ENCODE measurements at regions not wholly inside any gene's neighbourhood (a gene's known extent, or its start where the extent isn't known, plus 50 kb on each side); places are given as distances from the start of the nearest gene placed in this dataset.

DNA sequence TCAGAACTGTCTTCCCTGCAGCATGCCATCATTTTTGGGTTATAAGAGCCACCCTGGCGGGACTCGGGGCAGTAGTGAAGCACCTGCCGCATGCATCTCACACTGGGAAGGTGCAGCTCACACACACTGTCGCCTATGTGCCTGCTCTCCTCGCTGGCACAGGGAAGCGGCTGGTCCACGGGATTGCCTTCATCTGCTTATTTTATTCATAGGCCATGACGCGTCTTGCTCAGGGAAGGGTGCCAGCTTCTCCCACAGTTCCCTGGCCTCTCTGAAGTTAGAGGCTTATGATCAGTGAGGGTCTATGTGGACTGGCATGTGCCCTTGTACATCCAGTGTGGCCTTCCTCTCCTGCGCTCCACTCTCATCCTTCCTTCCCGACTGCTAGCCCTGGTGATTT, 150.0 kb downstream of the KLF12 start:
- H3K4me3 ChIP-seq (ENCODE audit: insufficient read length, low read depth): no peak overlapping the region
- no peaks in the 10 kb centered on the region for H3K4me1 ChIP-seq (ENCODE audit: insufficient read depth, insufficient read length)
- no peaks in the 10 kb centered on the region for H3K27me3 ChIP-seq (ENCODE audit: insufficient read depth, insufficient read length)
- no peaks in the 10 kb centered on the region for H3K9me3 ChIP-seq (ENCODE audit: insufficient read depth, low read length)
- no peaks in the 10 kb centered on the region for H3K36me3 ChIP-seq (ENCODE audit: insufficient read depth, insufficient read length, low read length)
- no peak for TF ChIP-seq SUZ12 (IDR thresholded peaks at IDR 0.05; ENCODE audit: extremely low read depth, insufficient read depth, insufficient read length)
- TF ChIP-seq ZNF274 (IDR thresholded peaks at IDR 0.05; ENCODE audit: low read depth, low read length): no peak
- no peak for TF ChIP-seq YY1 (IDR thresholded peaks at IDR 0.05; ENCODE audit: insufficient read depth, insufficient read length)
- H3K9ac ChIP-seq (ENCODE audit: insufficient read length, low read depth): no peak overlapping the region
- no peak for DNase-seq (ENCODE audit: low read depth, low spot score)

GRCh38 chr13:73983109-73983508, 151.1 kb downstream of the KLF12 start:
- H3K4me3 ChIP-seq (ENCODE audit: insufficient read length, low read depth): no peak overlapping the region
- H3K9me3 ChIP-seq (ENCODE audit: insufficient read depth, low read length): no peaks in the 10 kb centered on the region
- H3K36me3 ChIP-seq (ENCODE audit: insufficient read depth, insufficient read length, low read length): no peaks in the 10 kb centered on the region
- H3K9ac ChIP-seq (ENCODE audit: insufficient read length, low read depth): no peak overlapping the region
- no peaks in the 10 kb centered on the region for H3K27me3 ChIP-seq (ENCODE audit: insufficient read depth, insufficient read length)
- TF ChIP-seq YY1 (IDR thresholded peaks at IDR 0.05; ENCODE audit: insufficient read depth, insufficient read length) (no peak), SUZ12 (IDR thresholded peaks at IDR 0.05; ENCODE audit: extremely low read depth, insufficient read depth, insufficient read length) (no peak), ZNF274 (IDR thresholded peaks at IDR 0.05; ENCODE audit: low read depth, low read length) (no peak)
- H3K4me1 ChIP-seq (ENCODE audit: insufficient read depth, insufficient read length): no peaks in the 10 kb centered on the region
- no peak for DNase-seq (ENCODE audit: low read depth, low spot score)

GRCh38 chr13:73981595-73981994, 152.6 kb downstream of the KLF12 start:
- DNase-seq (ENCODE audit: low read depth, low spot score): no peak
- H3K27me3 ChIP-seq (ENCODE audit: insufficient read depth, insufficient read length): no peaks in the 10 kb centered on the region
- H3K4me3 ChIP-seq (ENCODE audit: insufficient read length, low read depth): no peak overlapping the region
- TF ChIP-seq YY1 (IDR thresholded peaks at IDR 0.05; ENCODE audit: insufficient read depth, insufficient read length) (no peak), ZNF274 (IDR thresholded peaks at IDR 0.05; ENCODE audit: low read depth, low read length) (no peak), SUZ12 (IDR thresholded peaks at IDR 0.05; ENCODE audit: extremely low read depth, insufficient read depth, insufficient read length) (no peak)
- H3K9ac ChIP-seq (ENCODE audit: insufficient read length, low read depth): no peak overlapping the region
- no peaks in the 10 kb centered on the region for H3K9me3 ChIP-seq (ENCODE audit: insufficient read depth, low read length)
- H3K36me3 ChIP-seq (ENCODE audit: insufficient read depth, insufficient read length, low read length): no peaks in the 10 kb centered on the region
- no peaks in the 10 kb centered on the region for H3K4me1 ChIP-seq (ENCODE audit: insufficient read depth, insufficient read length)

- no peak for DNase-seq (ENCODE audit: low read depth, low spot score)
- Histone ChIP-seq H3K27me3 (ENCODE audit: insufficient read depth, insufficient read length) (no peaks in the 10 kb centered on the region), H3K9ac (ENCODE audit: insufficient read length, low read depth) (no peak overlapping the region), H3K4me1 (ENCODE audit: insufficient read depth, insufficient read length) (no peaks in the 10 kb centered on the region), H3K4me3 (ENCODE audit: insufficient read length, low read depth) (no peak overlapping the region), H3K9me3 (ENCODE audit: insufficient read depth, low read length) (no peaks in the 10 kb centered on the region), H3K36me3 (ENCODE audit: insufficient read depth, insufficient read length, low read length) (no peaks in the 10 kb centered on the region)
- TF ChIP-seq SUZ12 (IDR thresholded peaks at IDR 0.05; ENCODE audit: extremely low read depth, insufficient read depth, insufficient read length) (no peak), YY1 (IDR thresholded peaks at IDR 0.05; ENCODE audit: insufficient read depth, insufficient read length) (no peak)
These were observed 158.4 kb downstream of the KLF12 start for GRCh38 chr13:73975767-73976166.

- H3K4me1 ChIP-seq (ENCODE audit: insufficient read depth, insufficient read length): no peaks in the 10 kb centered on the region
- H3K4me3 ChIP-seq (ENCODE audit: insufficient read length, low read depth): no peak overlapping the region
- DNase-seq (ENCODE audit: low read depth, low spot score): no peak
- H3K9ac ChIP-seq (ENCODE audit: insufficient read length, low read depth): no peak overlapping the region
- H3K9me3 ChIP-seq (ENCODE audit: insufficient read depth, low read length): no peaks in the 10 kb centered on the region
- TF ChIP-seq YY1 (IDR thresholded peaks at IDR 0.05; ENCODE audit: insufficient read depth, insufficient read length): no peak
- no peaks in the 10 kb centered on the region for H3K36me3 ChIP-seq (ENCODE audit: insufficient read depth, insufficient read length, low read length)
- H3K27me3 ChIP-seq (ENCODE audit: insufficient read depth, insufficient read length): no peaks in the 10 kb centered on the region
These were observed 160.2 kb downstream of the KLF12 start for GRCh38 chr13:73974051-73974450.

DNA sequence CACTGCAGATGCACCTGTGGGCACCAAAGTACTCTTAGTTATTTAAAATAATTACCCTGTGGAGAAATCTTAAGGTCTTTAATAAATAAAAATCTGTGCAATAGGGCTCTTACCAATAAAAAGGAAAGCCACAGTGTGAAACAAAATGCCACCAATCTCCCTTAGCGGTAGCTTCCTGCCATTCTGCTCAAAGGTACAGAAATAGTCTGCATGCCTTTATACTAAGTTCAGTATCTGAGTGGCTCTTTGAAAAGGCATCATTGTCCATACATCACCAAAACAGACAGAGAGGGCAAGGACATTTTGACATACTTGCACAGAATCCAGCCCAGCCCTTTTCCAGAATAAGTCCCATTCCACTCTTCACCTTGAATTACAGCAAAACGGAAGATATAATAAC, 161.0 kb downstream of the KLF12 start:
- no peak for DNase-seq (ENCODE audit: low read depth, low spot score)
- no peak overlapping the region for H3K4me3 ChIP-seq (ENCODE audit: insufficient read length, low read depth)
- H3K4me1 ChIP-seq (ENCODE audit: insufficient read depth, insufficient read length): no peaks in the 10 kb centered on the region
- TF ChIP-seq SUZ12 (IDR thresholded peaks at IDR 0.05; ENCODE audit: extremely low read depth, insufficient read depth, insufficient read length) (no peak), YY1 (IDR thresholded peaks at IDR 0.05; ENCODE audit: insufficient read depth, insufficient read length) (no peak), ZNF274 (IDR thresholded peaks at IDR 0.05; ENCODE audit: low read depth, low read length) (no peak)
- no peaks in the 10 kb centered on the region for H3K36me3 ChIP-seq (ENCODE audit: insufficient read depth, insufficient read length, low read length)
- no peaks in the 10 kb centered on the region for H3K27me3 ChIP-seq (ENCODE audit: insufficient read depth, insufficient read length)
- H3K9ac ChIP-seq (ENCODE audit: insufficient read length, low read depth): no peak overlapping the region
- H3K9me3 ChIP-seq (ENCODE audit: insufficient read depth, low read length): no peaks in the 10 kb centered on the region

GRCh38 chr13:73972545-73972944, 161.7 kb downstream of the KLF12 start:
- Histone ChIP-seq H3K36me3 (ENCODE audit: insufficient read depth, insufficient read length, low read length) (no peaks in the 10 kb centered on the region), H3K4me3 (ENCODE audit: insufficient read length, low read depth) (no peak overlapping the region), H3K4me1 (ENCODE audit: insufficient read depth, insufficient read length) (no peaks in the 10 kb centered on the region), H3K9me3 (ENCODE audit: insufficient read depth, low read length) (no peaks in the 10 kb centered on the region), H3K9ac (ENCODE audit: insufficient read length, low read depth) (no peak overlapping the region), H3K27me3 (ENCODE audit: insufficient read depth, insufficient read length) (no peaks in the 10 kb centered on the region)
- DNase-seq (ENCODE audit: low read depth, low spot score): no peak
- TF ChIP-seq ZNF274 (IDR thresholded peaks at IDR 0.05; ENCODE audit: low read depth, low read length): no peak
- TF ChIP-seq YY1 (IDR thresholded peaks at IDR 0.05; ENCODE audit: insufficient read depth, insufficient read length): no peak
- TF ChIP-seq SUZ12 (IDR thresholded peaks at IDR 0.05; ENCODE audit: extremely low read depth, insufficient read depth, insufficient read length): no peak

- Histone ChIP-seq H3K4me3 (ENCODE audit: insufficient read length, low read depth) (no peak overlapping the region), H3K9ac (ENCODE audit: insufficient read length, low read depth) (no peak overlapping the region), H3K4me1 (ENCODE audit: insufficient read depth, insufficient read length) (no peaks in the 10 kb centered on the region)
These were observed 162.7 kb downstream of the KLF12 start for GRCh38 chr13:73971481-73971880.

More at GRCh38 chr13:73971481-73971880, 162.7 kb downstream of the KLF12 start:
- DNase-seq (ENCODE audit: low read depth, low spot score): no peak
- Histone ChIP-seq H3K27me3 (ENCODE audit: insufficient read depth, insufficient read length) (no peaks in the 10 kb centered on the region), H3K36me3 (ENCODE audit: insufficient read depth, insufficient read length, low read length) (no peaks in the 10 kb centered on the region), H3K9me3 (ENCODE audit: insufficient read depth, low read length) (no peaks in the 10 kb centered on the region)
- TF ChIP-seq ZNF274 (IDR thresholded peaks at IDR 0.05; ENCODE audit: low read depth, low read length) (no peak), SUZ12 (IDR thresholded peaks at IDR 0.05; ENCODE audit: extremely low read depth, insufficient read depth, insufficient read length) (no peak), YY1 (IDR thresholded peaks at IDR 0.05; ENCODE audit: insufficient read depth, insufficient read length) (no peak)
